ENCODE measurements at regions not wholly inside any gene's neighbourhood (a gene's known extent, or its start where the extent isn't known, plus 50 kb on each side); places are given as distances from the start of the nearest gene placed in this dataset.

DNA sequence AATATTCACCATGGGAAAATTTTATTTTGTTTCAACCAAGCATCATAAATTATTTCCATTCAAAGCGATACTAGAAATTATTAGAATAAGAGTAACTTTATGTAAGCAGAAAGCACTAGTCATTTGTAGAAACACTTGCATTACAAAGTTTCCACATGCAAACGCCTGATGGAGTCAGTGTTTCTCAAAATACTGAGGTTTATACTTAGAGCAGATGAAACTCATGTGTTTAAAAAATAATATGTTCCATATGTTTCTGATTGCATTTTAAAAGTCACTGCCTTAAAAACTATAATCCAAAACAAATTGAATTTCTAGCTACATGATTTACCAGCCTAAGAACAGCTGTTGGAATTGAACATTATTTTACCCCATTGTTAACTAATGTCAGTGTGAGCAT lies 1246.4 kb downstream of the SLC16A7 start:
- Histone ChIP-seq H3K27ac (no peak overlapping the region), H3K4me1 (ENCODE audit: control insufficient read depth in 1 of 2, low read depth in 2 of 2) (no peaks in the 10 kb centered on the region), H3K36me3 (no peaks in the 10 kb centered on the region), H3K4me3 (no peak overlapping the region), H3K27me3 (replicated peaks; ENCODE audit: insufficient read depth) (no peaks in the 10 kb centered on the region), H3K9me3 (no peaks in the 10 kb centered on the region)
- TF ChIP-seq, protein P1, sequence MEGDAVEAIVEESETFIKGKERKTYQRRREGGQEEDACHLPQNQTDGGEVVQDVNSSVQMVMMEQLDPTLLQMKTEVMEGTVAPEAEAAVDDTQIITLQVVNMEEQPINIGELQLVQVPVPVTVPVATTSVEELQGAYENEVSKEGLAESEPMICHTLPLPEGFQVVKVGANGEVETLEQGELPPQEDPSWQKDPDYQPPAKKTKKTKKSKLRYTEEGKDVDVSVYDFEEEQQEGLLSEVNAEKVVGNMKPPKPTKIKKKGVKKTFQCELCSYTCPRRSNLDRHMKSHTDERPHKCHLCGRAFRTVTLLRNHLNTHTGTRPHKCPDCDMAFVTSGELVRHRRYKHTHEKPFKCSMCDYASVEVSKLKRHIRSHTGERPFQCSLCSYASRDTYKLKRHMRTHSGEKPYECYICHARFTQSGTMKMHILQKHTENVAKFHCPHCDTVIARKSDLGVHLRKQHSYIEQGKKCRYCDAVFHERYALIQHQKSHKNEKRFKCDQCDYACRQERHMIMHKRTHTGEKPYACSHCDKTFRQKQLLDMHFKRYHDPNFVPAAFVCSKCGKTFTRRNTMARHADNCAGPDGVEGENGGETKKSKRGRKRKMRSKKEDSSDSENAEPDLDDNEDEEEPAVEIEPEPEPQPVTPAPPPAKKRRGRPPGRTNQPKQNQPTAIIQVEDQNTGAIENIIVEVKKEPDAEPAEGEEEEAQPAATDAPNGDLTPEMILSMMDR (IDR thresholded peaks at IDR 0.05), result no peak
- DNase-seq (ENCODE audit: low spot score), result no peak
- ATAC-seq (ENCODE audit: insufficient number of reproducible peaks, low FRiP score, low read depth), result no peak

DNA sequence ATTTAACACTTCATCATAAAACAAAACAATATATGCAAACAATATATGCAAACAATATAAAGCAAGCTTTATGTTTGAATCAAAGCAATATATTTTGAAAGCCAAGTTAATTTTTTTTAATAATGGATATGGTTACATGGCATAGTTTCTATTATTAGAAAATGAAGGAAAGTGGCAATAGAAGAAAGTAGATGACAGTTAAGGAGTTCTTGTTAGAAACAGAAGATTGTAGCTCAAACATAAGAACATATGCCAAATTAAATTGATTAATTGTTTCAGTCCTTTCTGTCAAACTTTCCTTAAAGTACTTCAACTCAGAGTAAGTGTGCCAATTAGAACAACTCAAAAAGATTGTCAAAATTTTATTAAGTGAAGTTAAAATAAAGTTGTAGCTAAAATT lies 1248.3 kb downstream of the SLC16A7 start:
- Histone ChIP-seq H3K4me3 (no peak overlapping the region), H3K27ac (no peak overlapping the region), H3K27me3 (replicated peaks; ENCODE audit: insufficient read depth) (no peaks in the 10 kb centered on the region), H3K9me3 (no peaks in the 10 kb centered on the region), H3K4me1 (ENCODE audit: control insufficient read depth in 1 of 2, low read depth in 2 of 2) (no peaks in the 10 kb centered on the region), H3K36me3 (no peaks in the 10 kb centered on the region)
- ATAC-seq (ENCODE audit: insufficient number of reproducible peaks, low FRiP score, low read depth) (no peak), DNase-seq (ENCODE audit: low spot score) (no peak)
- TF ChIP-seq, protein P1 (IDR thresholded peaks at IDR 0.05), result no peak

DNA sequence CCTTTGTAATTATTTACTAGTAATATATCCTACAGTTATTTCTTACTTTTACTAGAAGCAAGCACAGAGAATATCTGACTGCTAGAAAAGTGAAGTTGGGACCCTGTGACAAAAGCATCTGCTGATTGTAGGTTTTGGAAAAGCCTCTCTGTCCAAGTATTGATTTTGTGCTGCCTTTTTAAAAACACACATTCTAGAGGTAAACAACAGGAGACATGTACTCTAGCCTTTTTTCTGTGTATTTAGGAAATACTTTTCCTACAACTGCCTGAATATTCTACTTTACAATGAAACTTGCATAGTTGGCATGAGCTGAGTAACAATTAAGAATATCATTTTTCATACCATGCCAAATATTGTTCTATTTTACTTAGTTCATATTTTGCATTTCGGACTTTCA lies 1249.0 kb downstream of the SLC16A7 start:
- TF ChIP-seq, protein P1 (IDR thresholded peaks at IDR 0.05), result no peak
- ATAC-seq (ENCODE audit: insufficient number of reproducible peaks, low FRiP score, low read depth) (no peak), DNase-seq (ENCODE audit: low spot score) (no peak)
- Histone ChIP-seq H3K4me3 (no peak overlapping the region), H3K27ac (no peak overlapping the region), H3K36me3 (no peaks in the 10 kb centered on the region), H3K27me3 (replicated peaks; ENCODE audit: insufficient read depth) (no peaks in the 10 kb centered on the region), H3K4me1 (ENCODE audit: control insufficient read depth in 1 of 2, low read depth in 2 of 2) (no peaks in the 10 kb centered on the region), H3K9me3 (no peaks in the 10 kb centered on the region)

DNA sequence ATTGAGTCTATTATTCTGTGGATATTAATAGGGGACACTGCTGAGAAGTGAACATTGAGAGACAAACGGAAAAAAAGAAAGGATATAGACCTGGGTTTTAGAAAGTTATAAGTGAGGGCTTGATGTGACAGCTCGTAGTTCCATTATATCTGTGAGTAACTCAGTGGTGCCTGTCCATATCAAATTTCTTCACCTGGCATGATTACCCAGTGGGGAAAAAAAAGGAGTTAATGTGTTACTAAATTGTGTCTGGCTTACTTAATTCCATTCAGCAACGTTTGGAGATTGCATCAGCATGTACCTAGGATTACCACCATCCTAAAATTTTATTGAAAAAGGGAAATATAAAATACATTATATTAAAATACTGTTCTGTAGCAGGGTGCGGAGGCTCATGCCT lies 1249.9 kb downstream of the SLC16A7 start:
- Histone ChIP-seq H3K36me3 (no peaks in the 10 kb centered on the region), H3K4me1 (ENCODE audit: control insufficient read depth in 1 of 2, low read depth in 2 of 2) (no peaks in the 10 kb centered on the region), H3K4me3 (no peak overlapping the region), H3K27ac (no peak overlapping the region), H3K27me3 (replicated peaks; ENCODE audit: insufficient read depth) (no peaks in the 10 kb centered on the region), H3K9me3 (no peaks in the 10 kb centered on the region)
- DNase-seq (ENCODE audit: low spot score) (no peak), ATAC-seq (ENCODE audit: insufficient number of reproducible peaks, low FRiP score, low read depth) (no peak)
- TF ChIP-seq, protein P1 (IDR thresholded peaks at IDR 0.05), result no peak

DNA sequence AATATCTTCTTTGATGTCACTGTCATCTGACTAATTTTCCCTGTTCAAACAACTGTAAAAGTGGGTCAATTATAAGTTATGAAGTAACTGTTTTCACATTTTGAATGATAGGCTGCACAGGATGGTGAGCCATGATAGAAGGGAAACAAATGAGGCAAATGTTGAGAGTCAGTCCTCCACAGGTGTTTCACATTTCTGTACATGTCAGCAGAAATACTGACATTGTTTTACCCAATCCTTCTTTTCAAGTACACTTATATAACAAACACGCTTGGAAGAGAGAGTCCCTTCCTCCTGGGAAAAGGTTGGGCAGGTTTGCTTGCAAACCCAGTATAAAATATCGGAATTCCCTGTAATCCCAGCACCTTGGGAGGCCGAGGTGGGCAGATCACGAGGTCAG lies 1251.5 kb downstream of the SLC16A7 start:
- ATAC-seq (ENCODE audit: insufficient number of reproducible peaks, low FRiP score, low read depth) (no peak), DNase-seq (ENCODE audit: low spot score) (no peak)
- no peaks in the 10 kb centered on the region for H3K27me3 ChIP-seq (replicated peaks; ENCODE audit: insufficient read depth)
- no peak overlapping the region for H3K4me3 ChIP-seq
- TF ChIP-seq, protein P1 (IDR thresholded peaks at IDR 0.05), result no peak
- H3K4me1 ChIP-seq (ENCODE audit: control insufficient read depth in 1 of 2, low read depth in 2 of 2), result no peaks in the 10 kb centered on the region
- no peaks in the 10 kb centered on the region for H3K9me3 ChIP-seq
- H3K27ac ChIP-seq, result no peak overlapping the region
- H3K36me3 ChIP-seq, result no peaks in the 10 kb centered on the region

Measured in thoracic aorta (tissue), 2 donors.